ENCODE measurements at regions not wholly inside any gene's neighbourhood (a gene's known extent, or its start where the extent isn't known, plus 50 kb on each side); places are given as distances from the start of the nearest gene placed in this dataset.

GRCh38 chr12:9388379-9388778, 180.2 kb upstream of the PZP start:
- Histone ChIP-seq H4K91ac (ENCODE audit: insufficient read depth, low read depth, low read length) (no peak overlapping the region), H3K36me3 (ENCODE audit: control insufficient read depth, insufficient read depth, low read length) (no peaks in the 10 kb centered on the region), H3K27me3 (ENCODE audit: control insufficient read depth, insufficient read depth, low read length) (peaks cover 3% of the 10 kb centered on the region; the same call in 1 of the 2 replicates), H3K9me1 (ENCODE audit: insufficient read depth, low read length) (no peaks in the 10 kb centered on the region), H3K4me2 (ENCODE audit: low read depth, low read length) (no peak overlapping the region), H2BK20ac (ENCODE audit: low read depth, low read length) (no peak overlapping the region), H3K14ac (replicated peaks; ENCODE audit: low read depth, low read length) (no peak overlapping the region), H2BK15ac (ENCODE audit: low read depth, low read length) (no peak overlapping the region), H4K20me1 (ENCODE audit: insufficient read depth, low read length) (no peaks in the 10 kb centered on the region), H3K23ac (ENCODE audit: low read depth, low read length) (no peak overlapping the region), H3K4me1 (ENCODE audit: control insufficient read depth, insufficient read depth, low read length) (no peaks in the 10 kb centered on the region), H4K8ac (ENCODE audit: low read depth in 2 of 2, low read length in 2 of 2) (no peak overlapping the region), H3K9ac (ENCODE audit: low read depth, low read length) (no peak overlapping the region), H2BK5ac (ENCODE audit: low read depth, low read length, poor library complexity, severe bottlenecking) (no peak overlapping the region), H2BK120ac (ENCODE audit: low read depth, low read length) (no peak overlapping the region), H2AFZ (replicated peaks; ENCODE audit: low read length, poor library complexity) (no peak overlapping the region), H4K5ac (ENCODE audit: low read depth, low read length) (no peak overlapping the region), H3K79me1 (ENCODE audit: low read depth in 1 of 2, low read length in 2 of 2) (no peaks in the 10 kb centered on the region), H3K56ac (ENCODE audit: extremely low read depth, insufficient read depth, low read length) (no peak overlapping the region), H3K27ac (ENCODE audit: insufficient read depth, low read length) (no peak overlapping the region), H2AK5ac (ENCODE audit: low read depth, low read length) (no peak overlapping the region), H3K4me3 (ENCODE audit: insufficient read depth, low read depth, low read length) (no peak overlapping the region), H3K18ac (ENCODE audit: low read depth, low read length) (no peak overlapping the region), H3K4ac (ENCODE audit: low read depth, low read length) (no peak overlapping the region), H3K9me3 (ENCODE audit: control insufficient read depth, insufficient read depth, low read length) (no peaks in the 10 kb centered on the region), H2AK9ac (replicated peaks; ENCODE audit: low read depth, low read length, poor library complexity) (no peak overlapping the region)
- ATAC-seq (ENCODE audit: low read depth) (no peak), DNase-seq (no peak)
- dilution Hi-C loops (cut with HindIII; ENCODE audit: low sequenced_read_pairs, unreplicated experiment), result no loop called here
- no TSS peak for BruUV-seq (replicated peaks)
- WGBS, 2 experiments (ENCODE audit: extremely low coverage in 2 of 2, insufficient read length in 1 of 2), result 61% methylated on average over 2 of the region's 8 CpGs; no CpG with 5 or more reads in 1 of the 2 experiments
- POLR2A ChIA-PET (ENCODE audit: unreplicated experiment), result no interaction called here
- no peak for TF ChIP-seq CEBPB (IDR thresholded peaks at IDR 0.05; ENCODE audit: low read depth, low read length)
- no peak for TF ChIP-seq POLR2A (IDR thresholded peaks at IDR 0.05; ENCODE audit: low read depth, low read length)
- TF ChIP-seq RAD21 (IDR thresholded peaks at IDR 0.05; ENCODE audit: low read length), result no peak
- TF ChIP-seq RCOR1 (IDR thresholded peaks at IDR 0.05; ENCODE audit: insufficient replicate concordance, low read length), result no peak
- no peak for TF ChIP-seq MAFK (IDR thresholded peaks at IDR 0.05; ENCODE audit: low read depth, low read length)
- no peak for TF ChIP-seq MXI1 (IDR thresholded peaks at IDR 0.05; ENCODE audit: borderline replicate concordance, low read depth, low read length)
- in situ Hi-C loops (cut with MboI; ENCODE audit: low sequenced_read_pairs), result no loop called here
- CTCF ChIA-PET, result interaction anchor here (1.3 kb wide), 1 partner anchor 9 kb away, joined by 4 read pairs; no protein-coding TSS in a partner anchor
- intact Hi-C loops (cut with micrococcal nuclease), result no loop called here
